Stomach smooth muscle (tissue), 2 donors: ENCODE measurements at regions not wholly inside any gene's neighbourhood (a gene's known extent, or its start where the extent isn't known, plus 50 kb on each side); places are given as distances from the start of the nearest gene placed in this dataset.

Experiments used
- H3K27ac ChIP-seq: one replicate; pipeline ENCODE4 v1.7.0; 2013; ENCODE audit warnings: mild to moderate bottlenecking, low read length, inconsistent platforms
- H3K27me3 ChIP-seq, 2 donors: one replicate each; pipeline ENCODE4 v1.7.0; 2013; ENCODE audit warnings: low read length in 2 of 2; ENCODE audit not compliant: insufficient read depth in 2 of 2, control insufficient read depth in 1 of 2
- H3K36me3 ChIP-seq, 2 donors: one replicate each; pipeline ENCODE4 v1.7.0; 2013; ENCODE audit warnings: low read length in 2 of 2; ENCODE audit not compliant: control insufficient read depth in 2 of 2, insufficient read depth in 2 of 2
- H3K4me1 ChIP-seq: one replicate; pipeline ENCODE4 v1.7.0; 2013; ENCODE audit warnings: low read length; ENCODE audit not compliant: control insufficient read depth, insufficient read depth
- H3K4me3 ChIP-seq, 2 donors: one replicate each; pipeline ENCODE4 v1.7.0; 2013; ENCODE audit warnings: low read length in 2 of 2
- H3K9ac ChIP-seq, 2 donors: one replicate each; pipeline ENCODE4 v1.7.0; 2013; ENCODE audit warnings: low read length in 2 of 2, mild to moderate bottlenecking in 1 of 2
- H3K9me3 ChIP-seq, 2 donors: one replicate each; pipeline ENCODE4 v1.7.0; 2013; ENCODE audit warnings: low read length in 2 of 2; ENCODE audit not compliant: control insufficient read depth in 2 of 2
- donor health status: healthy.
- donor health status: Pancreatic carcinoma.

DNA sequence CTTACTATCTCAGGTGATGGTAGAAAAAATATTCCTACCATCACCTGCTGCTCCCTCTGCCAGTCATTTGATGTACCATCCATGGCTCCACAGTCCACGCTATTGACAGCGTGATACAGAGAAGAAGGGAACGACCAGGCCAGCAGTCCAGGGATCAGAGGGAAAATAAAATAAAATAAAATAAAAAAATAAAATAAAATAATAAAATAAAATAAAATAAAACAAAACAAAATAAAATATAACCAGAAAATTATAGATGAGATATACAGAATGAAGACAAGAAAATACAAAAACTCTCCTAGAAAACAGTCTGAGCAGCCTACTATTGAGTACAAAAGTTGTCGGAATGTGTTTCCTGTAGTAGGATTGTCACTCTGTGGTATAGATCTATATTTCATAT lies 619.4 kb upstream of the TMPRSS15 start:
- no peaks in the 10 kb centered on the region for H3K9me3 ChIP-seq
- H3K27me3 ChIP-seq = no peaks in the 10 kb centered on the region
- H3K36me3 ChIP-seq = no peaks in the 10 kb centered on the region
- no peaks in the 10 kb centered on the region for H3K4me1 ChIP-seq
- no peak overlapping the region for H3K4me3 ChIP-seq
- no peak overlapping the region for H3K9ac ChIP-seq
- H3K27ac ChIP-seq = no peak overlapping the region

DNA sequence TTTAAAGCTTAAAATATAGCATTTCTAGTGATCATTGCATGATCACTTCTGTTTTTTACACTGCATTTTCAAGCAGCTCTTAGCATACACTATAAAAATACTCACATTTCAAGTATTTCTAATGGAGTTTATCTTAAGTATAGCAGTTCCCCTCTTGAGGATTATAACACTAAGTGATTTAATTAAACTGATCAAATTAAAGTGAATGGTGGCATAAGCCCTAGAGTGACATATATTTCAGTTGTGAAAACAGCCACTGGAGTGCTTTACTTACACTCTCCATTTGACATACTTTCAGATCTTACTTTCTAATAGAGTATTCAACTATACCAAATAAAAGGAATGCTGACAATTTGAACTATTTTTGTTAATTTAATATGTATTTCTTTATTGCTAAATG lies 623.3 kb upstream of the TMPRSS15 start:
- H3K4me3 ChIP-seq = no peak overlapping the region
- no peak overlapping the region for H3K27ac ChIP-seq
- no peaks in the 10 kb centered on the region for H3K36me3 ChIP-seq
- no peaks in the 10 kb centered on the region for H3K27me3 ChIP-seq
- H3K4me1 ChIP-seq = no peaks in the 10 kb centered on the region
- H3K9ac ChIP-seq = no peak overlapping the region
- no peaks in the 10 kb centered on the region for H3K9me3 ChIP-seq

GRCh38 chr21:19029816-19030215 lies 626.2 kb upstream of the TMPRSS15 start:
- no peak overlapping the region for H3K27ac ChIP-seq
- H3K27me3 ChIP-seq = no peaks in the 10 kb centered on the region
- no peaks in the 10 kb centered on the region for H3K4me1 ChIP-seq
- no peaks in the 10 kb centered on the region for H3K9me3 ChIP-seq
- H3K4me3 ChIP-seq = no peak overlapping the region
- no peaks in the 10 kb centered on the region for H3K36me3 ChIP-seq
- H3K9ac ChIP-seq = no peak overlapping the region

DNA sequence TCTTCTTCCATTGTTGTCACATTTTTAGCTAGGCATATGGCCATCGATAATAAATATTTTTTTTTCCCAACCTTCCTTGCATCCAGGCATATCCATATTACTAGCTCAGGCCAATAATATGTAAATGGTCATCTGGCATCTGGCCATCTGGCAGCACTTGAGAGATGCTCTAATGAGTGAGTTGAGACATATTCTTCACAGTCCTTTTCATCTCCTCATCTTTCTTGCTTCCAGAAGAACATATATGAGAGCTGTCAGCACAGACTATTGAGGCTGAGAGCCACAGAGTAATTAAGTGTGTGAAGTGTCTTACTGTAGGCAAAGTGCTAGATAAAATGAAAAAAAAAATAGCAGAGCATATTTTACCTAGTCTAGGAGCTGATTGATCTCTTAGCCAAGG lies 628.4 kb upstream of the TMPRSS15 start:
- no peak overlapping the region for H3K4me3 ChIP-seq
- no peak overlapping the region for H3K27ac ChIP-seq
- no peaks in the 10 kb centered on the region for H3K9me3 ChIP-seq
- no peaks in the 10 kb centered on the region for H3K27me3 ChIP-seq
- H3K36me3 ChIP-seq = no peaks in the 10 kb centered on the region
- H3K9ac ChIP-seq = no peak overlapping the region
- H3K4me1 ChIP-seq = no peaks in the 10 kb centered on the region

DNA sequence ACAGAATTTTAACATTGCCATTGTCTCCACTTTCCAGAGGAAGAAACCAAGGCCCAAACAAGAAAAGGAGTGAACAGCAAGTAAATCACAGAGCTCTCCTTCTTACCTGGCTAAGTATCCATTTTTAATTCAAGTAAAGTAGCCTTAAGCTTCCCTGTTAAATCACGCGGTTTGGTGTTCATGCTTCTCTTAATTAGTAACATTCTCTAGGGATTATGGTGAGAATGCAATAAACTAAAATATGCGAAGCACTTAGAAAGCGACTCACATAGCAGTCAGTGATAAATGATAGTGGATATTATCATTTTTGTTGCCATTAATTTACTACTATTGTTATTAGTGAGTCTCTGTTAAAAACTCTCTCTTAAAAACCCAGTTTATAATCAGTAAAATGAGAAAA lies 630.5 kb upstream of the TMPRSS15 start:
- no peak overlapping the region for H3K9ac ChIP-seq

DNA sequence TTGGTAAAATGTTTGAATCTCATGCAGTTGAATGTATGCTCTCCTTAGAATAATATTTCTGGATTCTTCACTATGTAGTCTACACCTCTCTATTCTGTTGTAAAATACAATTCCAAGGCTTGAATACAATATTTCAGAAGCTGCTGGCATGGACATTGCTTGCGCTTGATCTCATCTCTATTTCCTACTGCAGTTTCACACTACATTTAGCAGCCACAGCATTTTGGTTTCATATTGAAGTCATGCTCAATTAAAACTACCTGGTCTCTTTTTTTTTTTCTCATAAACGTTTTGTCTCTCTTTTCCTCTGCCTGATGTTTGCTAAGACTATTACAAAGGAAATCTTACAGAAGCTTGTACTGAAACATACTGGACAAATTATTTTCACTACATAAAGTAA lies 631.0 kb upstream of the TMPRSS15 start:
- Histone ChIP-seq H3K9me3 (no peaks in the 10 kb centered on the region), H3K4me3 (no peak overlapping the region), H3K36me3 (no peaks in the 10 kb centered on the region), H3K27ac (no peak overlapping the region), H3K27me3 (no peaks in the 10 kb centered on the region), H3K9ac (no peak overlapping the region), H3K4me1 (no peaks in the 10 kb centered on the region)

More for the DNA sequence above, 630.5 kb upstream of the TMPRSS15 start:
- Histone ChIP-seq H3K36me3 (no peaks in the 10 kb centered on the region), H3K27me3 (no peaks in the 10 kb centered on the region), H3K27ac (no peak overlapping the region), H3K4me1 (no peaks in the 10 kb centered on the region), H3K9me3 (no peaks in the 10 kb centered on the region), H3K4me3 (no peak overlapping the region)

DNA sequence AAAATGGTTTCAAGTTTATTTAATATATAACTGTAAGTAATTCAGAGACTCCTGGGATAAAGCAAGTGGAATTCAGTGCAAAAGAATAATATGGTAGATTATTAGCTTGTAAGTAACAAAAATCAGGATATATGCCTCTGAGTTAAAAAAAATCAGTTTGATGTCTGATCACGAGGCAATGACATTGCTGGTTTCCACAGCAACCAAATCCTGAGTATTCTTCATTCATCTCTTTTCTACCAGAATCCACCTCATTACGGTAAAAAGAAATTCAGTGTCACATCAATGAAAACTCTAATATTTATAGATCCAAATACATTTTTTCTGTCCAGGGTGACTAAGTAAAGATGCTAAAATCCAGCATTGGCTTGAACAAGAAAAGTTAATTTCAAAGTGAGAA lies 642.3 kb upstream of the TMPRSS15 start:
- Histone ChIP-seq H3K4me3 (no peak overlapping the region), H3K9me3 (no peaks in the 10 kb centered on the region), H3K27me3 (no peaks in the 10 kb centered on the region), H3K9ac (no peak overlapping the region), H3K4me1 (no peaks in the 10 kb centered on the region), H3K27ac (no peak overlapping the region), H3K36me3 (no peaks in the 10 kb centered on the region)

DNA sequence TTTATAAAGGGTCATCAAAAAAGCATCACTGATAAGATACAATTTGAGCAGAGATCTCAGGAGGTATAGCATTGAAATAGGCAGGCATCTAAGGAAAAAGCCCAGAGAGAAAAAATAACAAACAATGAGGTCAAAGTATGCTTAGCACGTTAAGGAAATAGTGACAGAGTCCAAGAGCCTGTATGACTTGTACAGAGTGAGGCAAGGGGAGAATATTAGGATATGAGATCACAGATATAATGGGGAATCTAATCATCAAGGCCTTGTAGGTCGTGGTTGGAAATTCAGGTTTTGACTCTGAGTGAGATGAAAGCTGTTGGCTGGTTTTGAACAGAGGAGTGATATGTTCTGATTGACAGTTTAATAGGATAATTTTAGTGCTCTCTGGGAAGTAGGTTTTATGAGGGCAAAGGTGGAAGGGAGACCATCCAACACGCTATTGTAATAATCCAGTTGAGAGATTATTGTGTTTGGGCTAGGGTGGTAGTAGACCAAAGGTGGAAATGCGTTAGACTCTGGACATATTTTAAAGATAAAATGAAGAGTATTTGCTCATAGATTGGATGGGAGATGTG lies 644.6 kb upstream of the TMPRSS15 start:
- H3K27me3 ChIP-seq = no peaks in the 10 kb centered on the region
- no peaks in the 10 kb centered on the region for H3K9me3 ChIP-seq
- H3K4me1 ChIP-seq = no peaks in the 10 kb centered on the region
- no peak overlapping the region for H3K4me3 ChIP-seq
- no peak overlapping the region for H3K27ac ChIP-seq
- no peak overlapping the region for H3K9ac ChIP-seq
- no peaks in the 10 kb centered on the region for H3K36me3 ChIP-seq

- Histone ChIP-seq H3K9ac (no peak overlapping the region), H3K4me1 (no peaks in the 10 kb centered on the region), H3K9me3 (no peaks in the 10 kb centered on the region), H3K27me3 (no peaks in the 10 kb centered on the region), H3K27ac (no peak overlapping the region), H3K4me3 (no peak overlapping the region), H3K36me3 (no peaks in the 10 kb centered on the region)
These were observed 646.0 kb upstream of the TMPRSS15 start for GRCh38 chr21:19049567-19049966.

- H3K4me1 ChIP-seq = no peaks in the 10 kb centered on the region
- H3K4me3 ChIP-seq = no peak overlapping the region
- no peaks in the 10 kb centered on the region for H3K9me3 ChIP-seq
- H3K36me3 ChIP-seq = no peaks in the 10 kb centered on the region
- H3K9ac ChIP-seq = no peak overlapping the region
- H3K27me3 ChIP-seq = no peaks in the 10 kb centered on the region
- H3K27ac ChIP-seq = no peak overlapping the region
These were observed 661.6 kb upstream of the TMPRSS15 start for GRCh38 chr21:19065164-19065563.

DNA sequence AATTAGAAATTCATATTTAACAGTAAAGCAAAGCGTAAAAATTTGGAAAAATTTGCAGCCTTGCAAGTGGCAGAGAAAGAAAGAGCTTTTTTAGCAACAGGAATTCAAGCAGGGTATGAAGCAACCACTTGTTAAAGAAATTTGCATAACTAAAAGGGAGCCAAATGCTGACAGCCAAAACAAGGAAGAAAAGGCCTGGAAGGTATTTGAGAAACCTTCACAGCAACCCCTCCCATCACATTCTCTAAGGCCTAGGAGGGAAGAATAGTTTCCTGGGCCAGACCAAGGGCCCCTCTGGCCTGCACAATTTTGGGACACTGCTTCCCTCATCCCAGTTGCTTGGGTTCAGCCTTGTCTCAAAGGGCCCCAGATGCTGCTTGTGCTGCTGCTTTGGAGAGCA lies 672.4 kb upstream of the TMPRSS15 start:
- Histone ChIP-seq H3K27me3 (no peaks in the 10 kb centered on the region), H3K9ac (no peak overlapping the region), H3K36me3 (no peaks in the 10 kb centered on the region), H3K4me1 (no peaks in the 10 kb centered on the region), H3K4me3 (no peak overlapping the region), H3K27ac (no peak overlapping the region), H3K9me3 (peaks cover 2 to 8% of the 10 kb centered on the region in 2 donors)
